HG03280 (cell line): ENCODE measurements at regions not wholly inside any gene's neighbourhood (a gene's known extent, or its start where the extent isn't known, plus 50 kb on each side); places are given as distances from the start of the nearest gene placed in this dataset.

Experiments
- ATAC-seq: cut with Tn5 transposase; IDR thresholded peaks from one replicate; pipeline ENCODE4 v1.9.1; 2021; ENCODE audit warnings: mild to moderate bottlenecking, moderate library complexity; ENCODE audit not compliant: unreplicated experiment

GRCh38 chr11:91967026-91967690, 257.5 kb upstream of the FAT3 start:
- ATAC-seq = no peak

- no peak for ATAC-seq
Measured at GRCh38 chr11:91966368-91966767, 258.2 kb upstream of the FAT3 start.

GRCh38 chr11:91960770-91961169, 263.8 kb upstream of the FAT3 start:
- ATAC-seq = no peak

- ATAC-seq = no peak
Measured at GRCh38 chr11:91959411-91959810, 265.2 kb upstream of the FAT3 start.

- ATAC-seq = no peak
Measured at GRCh38 chr11:91956711-91957110, 267.9 kb upstream of the FAT3 start.

- no peak for ATAC-seq
Measured at GRCh38 chr11:91955206-91955605, 269.4 kb upstream of the FAT3 start.

- ATAC-seq = no peak
Measured at GRCh38 chr11:91952056-91952455, 272.6 kb upstream of the FAT3 start.

GRCh38 chr11:91947215-91947820, 277.3 kb upstream of the FAT3 start:
- no peak for ATAC-seq

- ATAC-seq = no peak
Measured at GRCh38 chr11:91946397-91946951, 278.1 kb upstream of the FAT3 start.

- ATAC-seq = no peak
Measured at GRCh38 chr11:91935120-91935519, 289.5 kb upstream of the FAT3 start.

GRCh38 chr11:91932151-91932821, 292.3 kb upstream of the FAT3 start:
- no peak for ATAC-seq

- ATAC-seq = no peak
Measured at GRCh38 chr11:91927448-91927847, 297.2 kb upstream of the FAT3 start.

GRCh38 chr11:91926965-91927364, 297.7 kb upstream of the FAT3 start:
- ATAC-seq = no peak

- ATAC-seq = no peak
Measured at GRCh38 chr11:91922846-91923245, 301.8 kb upstream of the FAT3 start.

GRCh38 chr11:91921974-91922373, 302.6 kb upstream of the FAT3 start:
- ATAC-seq = no peak

GRCh38 chr11:91913407-91913806, 311.2 kb upstream of the FAT3 start:
- no peak for ATAC-seq

GRCh38 chr11:91912322-91912721, 312.3 kb upstream of the FAT3 start:
- ATAC-seq = no peak

- no peak for ATAC-seq
Measured at GRCh38 chr11:91906871-91907624, 317.6 kb upstream of the FAT3 start.

GRCh38 chr11:91904792-91905785, 319.5 kb upstream of the FAT3 start:
- ATAC-seq = no peak

GRCh38 chr11:91902312-91902711, 322.3 kb upstream of the FAT3 start:
- no peak for ATAC-seq
